Mucosa of descending colon (tissue), 3 donors: ENCODE measurements at regions not wholly inside any gene's neighbourhood (a gene's known extent, or its start where the extent isn't known, plus 50 kb on each side); places are given as distances from the start of the nearest gene placed in this dataset.

Experiments used
- ATAC-seq: fragments of 200-7000 bp; cut with Tn5 transposase; one replicate; pipeline ENCODE4 v1.9.1; 2020; ENCODE audit warnings: mild to moderate bottlenecking, moderate library complexity
- DNase-seq, 3 donors: peaks; one replicate each; pipeline ENCODE4 v3.0.0-alpha.2; 2020
- H3K36me3 ChIP-seq: fragments of 200-600 bp; one replicate; pipeline ENCODE4 v1.8.0; 2021; ENCODE audit warnings: low read depth, mild to moderate bottlenecking
- H3K4me1 ChIP-seq: fragments of 200-600 bp; one replicate; pipeline ENCODE4 v1.8.0; 2021; ENCODE audit warnings: low read depth, mild to moderate bottlenecking
- H3K4me3 ChIP-seq: fragments of 200-600 bp; one replicate; pipeline ENCODE4 v1.8.0; 2021; ENCODE audit warnings: mild to moderate bottlenecking
- H3K9me3 ChIP-seq: fragments of 200-600 bp; one replicate; pipeline ENCODE4 v1.8.0; 2021; ENCODE audit warnings: mild to moderate bottlenecking
- intact Hi-C, 2 donors: fragments of 100-400 bp; cut with DNase I in 1 of 2; cut with micrococcal nuclease in 1 of 2; formaldehyde crosslinking; loops; one replicate each; pipeline versions ENCODE4 v1.11.0 to v1.11.1; 2022; cut with DNase I, micrococcal nuclease
- TF ChIP-seq, protein P1 (sequence below): fragments of 200-600 bp; IDR thresholded peaks from one replicate; pipeline ENCODE4 v1.8.0; 2022; ENCODE audit warnings: antibody characterized with exemption, mild to moderate bottlenecking
- donor health status: DM: no; HTN: no; CAD: no; lungs with moderate emphysema.
- donor health status: DM: no; HTN: no; CAD: no.
- donor health status: DM: no; HTN: yes; CAD: no.

DNA sequence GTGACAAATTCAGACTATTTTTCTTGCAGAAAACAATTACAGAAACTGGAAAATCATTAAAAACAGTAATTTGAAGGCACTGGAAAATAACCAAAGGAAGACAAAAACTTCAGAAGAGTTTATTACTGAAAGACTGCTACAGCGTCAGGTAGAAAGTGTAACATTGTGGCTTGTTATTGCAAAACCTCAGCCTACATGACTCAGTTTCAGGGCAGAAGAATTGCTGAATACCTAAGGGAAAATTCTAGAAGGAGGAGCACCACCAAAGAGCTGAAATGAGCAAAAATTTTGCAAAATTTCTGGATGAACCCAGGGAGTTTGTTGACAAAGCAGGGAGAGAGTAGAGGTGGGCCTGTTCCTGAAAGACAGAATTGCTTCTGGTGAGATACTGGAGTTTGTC, 219.6 kb downstream of the C3orf38 start:
- ATAC-seq = no peak
- intact Hi-C loops = no loop called here
- TF ChIP-seq, protein P1, sequence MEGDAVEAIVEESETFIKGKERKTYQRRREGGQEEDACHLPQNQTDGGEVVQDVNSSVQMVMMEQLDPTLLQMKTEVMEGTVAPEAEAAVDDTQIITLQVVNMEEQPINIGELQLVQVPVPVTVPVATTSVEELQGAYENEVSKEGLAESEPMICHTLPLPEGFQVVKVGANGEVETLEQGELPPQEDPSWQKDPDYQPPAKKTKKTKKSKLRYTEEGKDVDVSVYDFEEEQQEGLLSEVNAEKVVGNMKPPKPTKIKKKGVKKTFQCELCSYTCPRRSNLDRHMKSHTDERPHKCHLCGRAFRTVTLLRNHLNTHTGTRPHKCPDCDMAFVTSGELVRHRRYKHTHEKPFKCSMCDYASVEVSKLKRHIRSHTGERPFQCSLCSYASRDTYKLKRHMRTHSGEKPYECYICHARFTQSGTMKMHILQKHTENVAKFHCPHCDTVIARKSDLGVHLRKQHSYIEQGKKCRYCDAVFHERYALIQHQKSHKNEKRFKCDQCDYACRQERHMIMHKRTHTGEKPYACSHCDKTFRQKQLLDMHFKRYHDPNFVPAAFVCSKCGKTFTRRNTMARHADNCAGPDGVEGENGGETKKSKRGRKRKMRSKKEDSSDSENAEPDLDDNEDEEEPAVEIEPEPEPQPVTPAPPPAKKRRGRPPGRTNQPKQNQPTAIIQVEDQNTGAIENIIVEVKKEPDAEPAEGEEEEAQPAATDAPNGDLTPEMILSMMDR = no peak
- DNase-seq = no peak
- no peaks in the 10 kb centered on the region for H3K36me3 ChIP-seq
- H3K9me3 ChIP-seq = no peaks in the 10 kb centered on the region
- no peaks in the 10 kb centered on the region for H3K4me1 ChIP-seq
- no peak overlapping the region for H3K4me3 ChIP-seq

DNA sequence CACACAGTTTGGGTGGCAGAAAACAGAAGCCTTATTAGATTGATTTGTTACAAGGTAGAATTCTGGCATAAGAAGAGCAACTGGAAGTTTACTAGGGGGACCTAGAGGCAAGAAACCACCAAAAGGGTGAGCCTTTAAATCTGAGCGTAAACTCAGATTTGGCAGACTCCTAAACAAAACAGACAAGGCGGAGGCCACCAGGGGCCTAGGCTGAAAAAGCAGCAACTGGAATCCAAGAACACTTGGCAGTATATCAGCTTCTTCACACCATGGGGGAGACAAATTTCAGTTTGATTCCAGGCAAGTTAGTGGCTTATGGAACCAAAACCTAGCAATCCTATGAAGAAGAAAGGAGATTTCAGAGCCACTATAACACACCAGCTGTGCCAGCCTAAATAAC, 220.0 kb downstream of the C3orf38 start:
- ATAC-seq = no peak
- Histone ChIP-seq H3K9me3 (no peaks in the 10 kb centered on the region), H3K36me3 (no peaks in the 10 kb centered on the region), H3K4me1 (no peaks in the 10 kb centered on the region), H3K4me3 (no peak overlapping the region)
- TF ChIP-seq, protein P1 = no peak
- DNase-seq = no peak
- intact Hi-C loops = no loop called here

DNA sequence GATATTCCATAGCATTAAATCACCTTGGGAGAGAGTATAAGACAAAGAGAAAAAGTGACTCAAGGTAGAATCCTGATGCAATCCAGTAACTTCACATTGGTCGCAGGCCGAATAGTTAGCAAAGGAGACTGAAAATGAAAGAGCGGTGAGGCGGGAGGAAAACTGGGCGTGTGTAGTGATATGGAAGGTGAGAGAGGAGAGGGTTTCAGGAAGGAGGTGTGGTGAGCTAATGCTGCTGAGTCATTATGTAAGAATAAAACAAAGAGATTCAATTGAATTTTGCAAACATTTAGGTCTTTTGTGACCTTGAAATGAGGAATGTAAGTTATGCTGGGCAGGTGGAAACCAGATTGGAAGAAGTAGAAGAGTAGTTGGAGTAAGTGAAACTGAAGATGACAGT, 235.3 kb downstream of the C3orf38 start:
- DNase-seq (no peak), ATAC-seq (no peak)
- no peaks in the 10 kb centered on the region for H3K9me3 ChIP-seq
- H3K36me3 ChIP-seq = no peaks in the 10 kb centered on the region
- no peaks in the 10 kb centered on the region for H3K4me1 ChIP-seq
- TF ChIP-seq, protein P1 = no peak
- H3K4me3 ChIP-seq = no peak overlapping the region
- intact Hi-C loops = no loop called here

DNA sequence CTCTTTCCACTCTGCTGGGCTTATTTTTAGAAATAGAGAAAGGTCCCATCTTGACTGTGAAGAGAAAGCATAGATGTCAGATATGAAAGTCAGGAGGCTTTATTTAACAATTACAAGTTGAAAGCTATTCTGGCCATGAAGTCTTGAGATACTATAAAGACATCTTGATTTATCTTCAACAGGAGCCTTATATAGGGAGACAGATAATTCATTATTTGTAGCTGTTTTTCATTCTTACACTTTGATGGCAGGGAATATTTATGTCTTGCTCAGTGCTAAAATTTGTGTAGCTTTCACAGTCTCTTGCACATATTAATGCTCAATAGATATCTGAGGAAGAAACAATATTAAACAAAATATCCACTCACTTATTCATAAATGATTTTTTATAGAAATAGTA, 248.8 kb downstream of the C3orf38 start:
- H3K4me3 ChIP-seq = no peak overlapping the region
- H3K36me3 ChIP-seq = no peaks in the 10 kb centered on the region
- H3K4me1 ChIP-seq = no peaks in the 10 kb centered on the region
- intact Hi-C loops = no loop called here
- ATAC-seq (no peak), DNase-seq (no peak)
- TF ChIP-seq, protein P1 = no peak
- H3K9me3 ChIP-seq = no peaks in the 10 kb centered on the region

DNA sequence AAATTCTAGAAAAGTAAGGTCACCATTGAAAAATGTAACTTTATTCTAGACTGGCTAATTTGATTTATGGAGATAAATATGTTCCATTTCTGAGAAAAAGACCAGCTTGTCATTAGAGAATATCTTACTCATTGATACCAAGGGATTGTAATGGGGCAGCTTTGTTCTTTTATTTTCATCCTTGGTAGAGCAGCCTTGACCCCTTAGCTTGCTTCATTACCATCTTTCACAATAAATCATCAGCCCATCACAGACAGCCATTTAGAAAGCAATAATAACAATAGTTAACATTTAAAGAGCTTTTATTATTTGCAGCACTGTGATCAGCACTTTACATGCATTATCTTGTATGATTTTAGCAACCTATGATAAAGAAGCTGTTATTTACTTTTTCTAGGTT, 253.6 kb downstream of the C3orf38 start:
- no peaks in the 10 kb centered on the region for H3K4me1 ChIP-seq
- intact Hi-C loops = no loop called here
- no peak overlapping the region for H3K4me3 ChIP-seq
- no peaks in the 10 kb centered on the region for H3K36me3 ChIP-seq
- TF ChIP-seq, protein P1 = no peak
- no peaks in the 10 kb centered on the region for H3K9me3 ChIP-seq
- ATAC-seq (no peak), DNase-seq (no peak)

DNA sequence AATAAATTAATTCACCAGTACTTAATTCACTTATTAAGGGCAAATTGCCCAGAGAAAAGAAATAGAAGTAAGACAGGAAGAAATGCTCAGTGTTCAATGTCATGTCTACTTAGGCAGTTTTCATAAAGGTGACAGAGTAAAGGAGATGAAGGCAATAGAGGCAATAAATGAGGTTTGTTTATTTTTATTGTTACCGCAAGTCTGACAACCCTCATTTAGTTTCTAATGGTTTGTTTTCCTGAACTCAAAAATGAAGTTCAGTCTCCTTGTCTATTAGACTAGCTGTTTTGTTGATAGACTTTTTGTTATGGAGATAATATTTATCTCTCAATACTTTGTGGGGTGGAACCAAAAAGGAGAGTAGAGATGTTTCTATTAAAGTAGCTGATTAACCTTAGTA, 258.3 kb downstream of the C3orf38 start:
- TF ChIP-seq, protein P1 = no peak
- H3K4me3 ChIP-seq = no peak overlapping the region
- ATAC-seq (no peak), DNase-seq (no peak)
- H3K36me3 ChIP-seq = no peaks in the 10 kb centered on the region
- intact Hi-C loops = no loop called here
- H3K9me3 ChIP-seq = no peaks in the 10 kb centered on the region
- no peaks in the 10 kb centered on the region for H3K4me1 ChIP-seq
